Adrenal gland (tissue), 5 donors: ENCODE measurements at regions not wholly inside any gene's neighbourhood (a gene's known extent, or its start where the extent isn't known, plus 50 kb on each side); places are given as distances from the start of the nearest gene placed in this dataset.

ENCODE experiments used
- POLR2A ChIP-seq, 2 donors: fragments of 450-650 bp; IDR thresholded peaks; one replicate each; pipeline ENCODE4 v1.6.1; 2017; ENCODE audit warnings: antibody characterized with exemption in 2 of 2, mild to moderate bottlenecking in 2 of 2, moderate library complexity in 1 of 2
- TF ChIP-seq, protein P1 (sequence below), 6 experiments: fragments of 450-650 bp in 4 of 6; fragments of 200-600 bp in 2 of 6; sonication (generic) in 1 of 6; IDR thresholded peaks; 1 replicate in 5 of 6; 2 replicates in 1 of 6; pipeline versions ENCODE4 v1.5.1 to v1.8.0; 2016 to 2021; ENCODE audit warnings: antibody characterized with exemption in 6 of 6, mild to moderate bottlenecking in 2 of 6, moderate library complexity in 1 of 6
- donor health status: DM: no; HTN: no; CAD: no.

DNA sequence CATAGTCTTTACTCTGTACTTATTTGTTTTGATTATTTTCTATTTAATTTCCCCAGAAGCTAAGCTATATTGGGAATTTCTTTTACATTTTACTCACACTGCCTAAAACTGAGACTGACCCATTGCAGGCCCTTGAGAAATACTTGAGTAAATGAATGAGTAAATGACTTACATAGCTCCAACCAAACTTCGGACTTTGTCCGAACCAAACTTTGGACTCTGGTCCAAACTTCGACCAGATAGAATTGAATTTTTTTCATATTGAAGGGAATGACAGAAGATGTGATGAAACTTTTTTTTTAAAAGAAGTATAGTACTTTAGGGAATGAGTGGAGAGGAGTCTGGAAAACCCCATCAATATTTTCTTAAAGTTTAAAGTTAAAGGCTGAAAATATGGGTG is 75.6 kb upstream of the MYRIP start:
- TF ChIP-seq POLR2A (IDR thresholded peaks at IDR 0.05) = no peak
- TF ChIP-seq, protein P1, sequence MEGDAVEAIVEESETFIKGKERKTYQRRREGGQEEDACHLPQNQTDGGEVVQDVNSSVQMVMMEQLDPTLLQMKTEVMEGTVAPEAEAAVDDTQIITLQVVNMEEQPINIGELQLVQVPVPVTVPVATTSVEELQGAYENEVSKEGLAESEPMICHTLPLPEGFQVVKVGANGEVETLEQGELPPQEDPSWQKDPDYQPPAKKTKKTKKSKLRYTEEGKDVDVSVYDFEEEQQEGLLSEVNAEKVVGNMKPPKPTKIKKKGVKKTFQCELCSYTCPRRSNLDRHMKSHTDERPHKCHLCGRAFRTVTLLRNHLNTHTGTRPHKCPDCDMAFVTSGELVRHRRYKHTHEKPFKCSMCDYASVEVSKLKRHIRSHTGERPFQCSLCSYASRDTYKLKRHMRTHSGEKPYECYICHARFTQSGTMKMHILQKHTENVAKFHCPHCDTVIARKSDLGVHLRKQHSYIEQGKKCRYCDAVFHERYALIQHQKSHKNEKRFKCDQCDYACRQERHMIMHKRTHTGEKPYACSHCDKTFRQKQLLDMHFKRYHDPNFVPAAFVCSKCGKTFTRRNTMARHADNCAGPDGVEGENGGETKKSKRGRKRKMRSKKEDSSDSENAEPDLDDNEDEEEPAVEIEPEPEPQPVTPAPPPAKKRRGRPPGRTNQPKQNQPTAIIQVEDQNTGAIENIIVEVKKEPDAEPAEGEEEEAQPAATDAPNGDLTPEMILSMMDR (IDR thresholded peaks at IDR 0.05) = no peak
